ENCODE measurements at regions not wholly inside any gene's neighbourhood (a gene's known extent, or its start where the extent isn't known, plus 50 kb on each side); places are given as distances from the start of the nearest gene placed in this dataset.

DNA sequence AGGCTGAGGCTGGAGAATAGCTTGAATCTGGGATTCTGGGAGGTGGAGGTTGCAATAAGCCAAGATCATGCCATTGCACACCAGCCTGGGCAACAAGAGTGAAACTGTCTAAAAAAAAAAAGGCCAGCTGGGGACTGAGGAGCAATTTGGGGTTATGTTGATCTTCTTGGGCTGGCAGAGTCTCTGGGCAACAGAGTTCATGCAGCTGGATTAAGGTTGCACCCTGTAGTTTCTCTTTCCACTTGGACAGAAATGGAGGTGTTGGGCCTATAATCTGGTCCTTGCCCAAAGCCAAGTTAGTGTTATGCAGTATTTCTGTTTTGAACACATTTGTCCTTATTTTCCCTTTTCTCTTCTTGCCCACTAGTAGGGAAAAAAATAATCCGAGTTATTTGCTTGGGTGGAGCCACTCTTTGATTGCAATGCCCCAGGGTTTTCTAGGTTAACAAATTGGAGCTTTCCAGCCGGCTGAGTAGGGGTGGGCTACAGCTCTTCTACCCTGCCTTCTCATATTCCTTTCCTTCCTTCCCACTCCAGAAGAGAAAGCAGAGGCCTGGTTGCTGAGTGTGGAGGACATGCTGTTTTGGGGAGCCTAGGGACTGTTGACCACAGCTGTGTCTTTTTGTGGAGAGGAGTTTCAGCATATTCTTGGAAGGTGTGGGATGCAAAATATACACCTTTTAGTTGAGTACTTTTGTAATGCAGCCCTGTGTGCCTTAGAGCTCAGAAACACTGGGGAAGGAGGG is 213.9 kb downstream of the SOX4 start:
- no peak for DNase-seq (ENCODE audit: low spot score)

DNA sequence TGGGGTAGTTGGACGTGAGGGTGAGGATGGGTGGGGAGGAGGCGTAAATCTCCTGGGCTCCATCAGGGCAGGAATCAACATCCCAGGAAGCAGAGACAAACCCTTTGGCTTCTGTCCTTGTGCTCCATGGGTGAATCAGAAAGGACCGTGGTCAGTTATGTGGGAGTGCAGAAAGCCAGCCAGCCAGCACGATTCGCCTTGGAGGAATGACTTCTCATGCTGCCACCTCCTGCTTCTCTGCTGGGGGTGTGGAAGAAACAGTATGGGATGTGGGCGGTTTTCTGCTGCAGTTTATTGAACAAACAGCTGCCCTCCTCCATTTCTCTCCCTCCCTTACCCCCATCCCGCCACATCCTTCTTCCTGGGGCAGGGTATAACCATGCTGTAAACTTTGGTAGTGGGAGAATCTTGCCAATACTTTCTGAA is 214.5 kb downstream of the SOX4 start:
- no peak for DNase-seq (ENCODE audit: low spot score)

DNA sequence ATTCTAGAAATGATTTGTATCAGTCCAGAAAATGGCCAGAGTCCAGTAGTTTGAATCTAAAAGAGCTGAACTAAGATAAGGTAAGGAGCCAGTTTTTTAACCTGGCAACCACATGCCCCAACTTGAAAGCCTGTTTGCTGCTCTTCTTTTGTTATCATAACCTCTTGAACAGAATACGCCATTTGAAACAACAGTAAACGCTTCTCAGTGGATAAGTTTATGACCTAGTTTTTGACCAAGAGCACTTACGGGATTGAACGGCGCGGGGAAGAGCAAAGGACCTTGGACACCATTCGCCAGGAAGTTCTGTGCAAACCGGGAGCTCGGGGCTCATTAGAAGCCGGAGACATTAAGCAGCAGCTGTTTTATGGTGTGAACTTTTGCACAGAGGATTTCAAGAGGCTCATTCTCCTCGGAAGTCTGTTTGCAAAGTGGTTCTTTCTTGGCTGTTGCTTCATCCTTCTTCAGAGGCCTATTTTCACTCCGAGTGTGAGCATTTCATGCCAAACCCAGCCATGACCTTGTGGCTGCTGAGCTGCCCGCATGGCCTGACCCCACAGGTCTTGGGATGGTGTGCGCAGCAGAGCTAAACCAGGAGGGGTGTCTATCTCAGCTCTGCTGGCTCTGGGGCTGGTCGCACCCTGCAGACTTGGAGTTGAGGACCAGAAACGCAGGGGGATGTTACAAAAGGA is 215.1 kb downstream of the SOX4 start:
- no peak for DNase-seq (ENCODE audit: low spot score)

DNA sequence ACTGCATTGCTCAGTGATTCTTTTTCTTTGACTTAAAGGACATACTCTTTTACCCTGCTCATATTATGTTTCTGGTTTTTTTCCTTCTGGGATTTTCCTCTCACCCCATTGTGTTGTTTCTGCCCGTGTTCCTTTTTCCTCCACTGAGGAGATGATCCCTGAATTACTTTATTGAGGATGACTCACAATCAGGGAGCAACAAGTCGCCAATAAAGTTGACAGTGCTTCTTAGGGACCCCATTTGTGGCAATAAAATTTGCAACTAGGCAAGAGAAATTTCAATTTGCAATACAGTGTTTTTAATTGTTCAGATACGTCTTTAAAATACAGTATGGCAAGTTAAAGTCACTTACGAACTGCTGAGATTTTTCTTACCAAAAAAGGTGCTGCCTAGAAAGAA is 217.9 kb downstream of the SOX4 start:
- DNase-seq (ENCODE audit: low spot score): no peak

DNA sequence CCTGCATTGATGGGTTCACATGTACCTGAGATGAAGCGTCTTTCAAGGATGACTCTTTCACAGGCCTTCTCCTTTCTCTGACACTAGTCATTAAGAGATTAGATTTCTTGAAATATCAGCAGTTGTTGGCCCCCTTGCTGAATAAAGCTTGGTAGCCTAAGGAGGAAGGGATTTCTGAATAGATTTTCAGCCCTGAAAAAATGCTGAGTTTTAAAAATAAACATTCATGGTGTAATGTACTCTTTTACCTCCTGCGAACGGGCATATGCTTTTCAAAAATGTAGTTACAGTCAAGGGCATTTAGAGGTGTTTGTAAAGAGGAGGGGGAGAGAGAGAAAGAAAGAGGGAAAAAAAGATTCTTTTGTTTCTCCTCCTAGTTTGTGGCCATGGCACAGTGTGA is 222.7 kb downstream of the SOX4 start:
- DNase-seq (ENCODE audit: low spot score): no peak

DNA sequence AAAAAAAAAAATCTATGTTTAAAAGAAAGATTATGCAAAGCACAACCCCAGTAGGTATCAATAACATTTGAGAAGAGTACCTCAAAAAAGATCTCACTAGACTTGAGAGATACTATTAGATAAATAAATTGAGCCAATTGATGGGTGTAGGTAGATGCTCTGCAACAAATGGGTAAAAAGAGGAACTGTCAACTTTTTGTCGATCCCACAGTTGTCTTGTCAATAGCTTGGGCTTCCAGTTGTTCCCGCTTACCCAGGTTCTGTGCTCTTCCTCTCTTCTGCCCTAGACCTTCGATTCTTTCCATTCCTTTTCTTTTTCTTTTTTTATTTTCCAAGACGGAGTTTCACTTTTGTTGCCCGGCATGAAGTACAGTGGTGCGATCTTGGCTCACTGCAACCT is 226.9 kb downstream of the SOX4 start:
- DNase-seq (ENCODE audit: low spot score): no peak

DNA sequence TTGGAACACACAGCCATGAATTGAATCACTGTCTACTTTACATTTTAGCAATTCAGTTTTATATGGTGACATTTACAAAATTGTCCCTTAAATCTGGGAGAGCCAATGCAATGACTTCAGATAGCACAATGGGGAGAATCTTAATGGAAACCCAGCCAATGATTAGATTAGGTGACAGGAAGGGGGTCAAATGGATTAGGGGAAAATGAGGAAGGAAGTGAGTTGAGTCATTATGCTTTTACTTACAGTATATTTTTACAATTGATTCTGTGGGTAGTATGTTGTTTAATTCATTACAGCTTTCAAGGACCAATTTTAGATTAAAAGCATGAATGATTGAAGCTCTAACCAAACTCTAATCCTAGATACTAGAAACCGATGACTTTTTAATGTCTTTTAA is 229.8 kb downstream of the SOX4 start:
- DNase-seq (ENCODE audit: low spot score): no peak

DNA sequence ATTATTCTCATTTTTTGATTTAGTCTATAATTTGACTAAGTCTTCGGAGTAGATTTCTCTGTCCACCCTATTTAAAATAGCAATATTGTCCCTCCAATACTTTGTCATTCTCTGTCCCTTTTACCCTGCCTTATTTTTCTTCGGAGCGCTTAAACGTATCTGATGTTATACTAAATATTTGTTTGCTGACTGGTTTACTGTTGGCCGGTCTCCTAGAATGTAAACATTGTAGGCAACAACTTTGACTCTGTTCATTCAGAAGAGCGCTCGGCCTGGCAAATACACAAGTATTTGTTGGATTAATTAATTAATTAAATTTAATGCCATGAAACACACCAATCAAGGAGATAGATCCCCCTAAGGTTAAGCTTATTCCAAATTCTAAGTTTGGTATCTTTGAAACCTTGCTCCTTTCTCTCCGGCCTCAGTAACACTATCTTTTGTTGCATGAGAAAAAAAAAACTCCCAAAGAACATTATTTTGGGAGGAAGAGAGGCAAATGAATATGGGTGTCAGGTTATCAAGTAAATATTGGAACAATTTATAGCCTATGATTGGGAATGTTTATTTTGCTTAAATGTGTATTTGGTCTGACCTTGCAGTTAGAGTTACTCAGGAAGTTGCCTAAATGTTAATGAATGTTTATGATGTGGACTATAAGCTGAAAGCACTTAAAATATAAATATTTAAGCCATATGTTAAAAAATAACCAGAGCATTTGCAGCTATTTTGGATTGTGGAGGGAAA is 231.1 kb downstream of the SOX4 start:
- no peak for DNase-seq (ENCODE audit: low spot score)

DNA sequence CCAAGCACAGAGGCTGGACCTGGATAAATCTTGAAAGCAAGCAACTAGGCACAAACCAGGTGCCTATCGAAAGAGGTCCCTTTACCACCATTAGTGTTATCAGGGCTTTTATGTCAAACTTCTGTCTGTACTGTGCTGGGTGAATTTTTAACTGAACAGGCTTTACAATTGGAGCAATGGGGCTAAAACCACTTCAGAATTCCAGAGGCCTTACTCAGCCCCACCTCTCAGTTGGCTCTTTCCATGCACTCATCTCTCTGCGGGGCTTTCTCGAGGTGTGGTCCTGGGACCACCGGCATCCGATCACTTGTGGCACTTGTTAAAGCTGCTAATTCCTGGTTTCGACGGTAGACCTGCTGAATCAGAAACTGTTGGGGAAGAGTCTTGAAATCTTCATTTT is 232.5 kb downstream of the SOX4 start:
- DNase-seq (ENCODE audit: low spot score): no peak

DNA sequence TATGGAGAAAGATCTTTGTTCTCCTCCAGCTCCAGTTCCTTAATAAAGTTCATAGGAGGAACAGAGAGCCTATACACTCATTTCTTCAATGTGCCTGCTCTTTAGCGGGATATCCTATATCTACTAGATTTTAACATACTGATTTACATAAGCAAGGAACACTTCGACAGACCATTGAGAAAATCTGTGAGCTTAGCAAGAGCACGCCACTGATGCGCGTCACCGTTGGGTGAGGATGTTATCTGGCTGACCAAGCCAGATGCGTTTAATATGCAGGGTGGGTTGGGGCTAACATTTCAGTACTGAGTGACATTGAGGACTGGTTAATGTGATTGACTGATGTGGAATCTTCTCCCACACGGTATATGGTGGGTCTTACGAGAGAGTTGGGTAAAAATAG is 233.4 kb downstream of the SOX4 start:
- no peak for DNase-seq (ENCODE audit: low spot score)

DNA sequence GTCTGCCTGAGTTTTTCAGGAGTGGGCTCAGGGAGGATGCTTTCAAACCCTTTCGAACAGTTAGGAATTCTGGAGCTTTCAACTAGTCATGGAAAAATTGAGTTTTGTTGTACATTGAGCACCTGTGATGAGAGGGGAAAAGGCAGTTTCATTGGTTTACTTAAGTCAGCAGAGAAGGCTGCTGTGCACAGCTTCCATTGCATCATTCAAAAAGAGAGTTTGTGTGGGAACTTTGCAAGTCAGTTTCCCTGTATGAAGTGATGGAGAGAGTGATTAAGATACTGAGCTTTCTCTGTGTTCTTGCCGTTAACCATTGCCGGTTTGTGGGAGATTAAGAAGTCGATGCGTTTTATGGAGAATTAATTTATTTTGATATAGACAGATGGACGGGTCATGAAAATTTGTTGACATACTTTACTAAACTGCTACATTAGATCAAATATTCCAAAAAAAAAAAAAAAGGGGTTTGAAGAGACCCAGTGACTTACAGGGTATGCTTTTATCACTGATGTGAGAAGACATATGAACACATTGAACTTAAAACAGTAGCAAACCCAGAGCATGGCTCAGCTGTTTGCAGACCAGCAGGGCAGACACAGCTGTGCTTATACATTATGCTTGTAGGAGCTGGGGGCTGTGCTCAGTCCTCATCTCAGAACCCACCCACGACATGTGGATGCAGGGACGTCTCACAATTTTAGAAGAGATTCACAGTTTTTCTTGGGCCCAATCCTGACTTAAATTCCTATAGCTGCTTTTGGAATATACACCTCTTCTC is 234.1 kb downstream of the SOX4 start:
- DNase-seq (ENCODE audit: low spot score): no peak

DNA sequence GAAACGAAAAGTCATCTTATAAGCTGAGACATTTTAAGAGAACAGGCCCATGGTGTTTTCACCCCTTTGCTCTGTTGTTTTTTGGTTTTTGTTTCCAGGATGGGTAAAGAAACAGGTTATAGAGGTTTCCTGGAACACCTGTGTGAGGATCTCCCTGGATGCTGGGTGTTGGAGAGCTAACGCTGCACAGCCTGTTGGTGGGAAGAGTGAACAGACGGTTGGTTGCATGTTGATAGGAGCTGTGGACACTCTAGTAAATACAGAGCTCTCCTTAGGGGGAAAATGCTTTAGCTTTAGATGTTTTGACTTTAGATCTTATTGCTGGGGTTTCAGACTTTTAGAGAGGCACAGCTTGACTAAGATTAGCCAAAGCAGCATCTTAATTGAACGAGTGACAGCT is 235.2 kb downstream of the SOX4 start:
- DNase-seq (ENCODE audit: low spot score): no peak

DNA sequence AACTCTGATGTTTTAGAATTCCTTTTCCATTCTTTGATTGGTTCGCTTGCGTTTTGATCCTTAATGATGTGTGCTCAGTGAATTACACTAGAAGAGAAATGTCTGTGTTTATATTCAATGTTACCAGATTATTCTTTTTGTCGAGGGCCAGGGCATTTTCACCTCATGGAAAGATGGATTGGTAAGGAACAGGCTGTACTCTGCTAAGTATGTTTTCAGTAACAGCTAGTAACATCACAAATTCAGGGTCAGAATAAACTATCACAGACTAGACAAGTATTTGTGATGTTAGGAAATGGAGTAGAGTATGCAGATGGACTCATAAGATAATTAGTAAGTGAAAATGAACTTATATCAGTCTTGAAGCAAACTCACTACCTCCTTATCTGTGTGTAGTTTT is 235.6 kb downstream of the SOX4 start:
- no peak for DNase-seq (ENCODE audit: low spot score)

DNA sequence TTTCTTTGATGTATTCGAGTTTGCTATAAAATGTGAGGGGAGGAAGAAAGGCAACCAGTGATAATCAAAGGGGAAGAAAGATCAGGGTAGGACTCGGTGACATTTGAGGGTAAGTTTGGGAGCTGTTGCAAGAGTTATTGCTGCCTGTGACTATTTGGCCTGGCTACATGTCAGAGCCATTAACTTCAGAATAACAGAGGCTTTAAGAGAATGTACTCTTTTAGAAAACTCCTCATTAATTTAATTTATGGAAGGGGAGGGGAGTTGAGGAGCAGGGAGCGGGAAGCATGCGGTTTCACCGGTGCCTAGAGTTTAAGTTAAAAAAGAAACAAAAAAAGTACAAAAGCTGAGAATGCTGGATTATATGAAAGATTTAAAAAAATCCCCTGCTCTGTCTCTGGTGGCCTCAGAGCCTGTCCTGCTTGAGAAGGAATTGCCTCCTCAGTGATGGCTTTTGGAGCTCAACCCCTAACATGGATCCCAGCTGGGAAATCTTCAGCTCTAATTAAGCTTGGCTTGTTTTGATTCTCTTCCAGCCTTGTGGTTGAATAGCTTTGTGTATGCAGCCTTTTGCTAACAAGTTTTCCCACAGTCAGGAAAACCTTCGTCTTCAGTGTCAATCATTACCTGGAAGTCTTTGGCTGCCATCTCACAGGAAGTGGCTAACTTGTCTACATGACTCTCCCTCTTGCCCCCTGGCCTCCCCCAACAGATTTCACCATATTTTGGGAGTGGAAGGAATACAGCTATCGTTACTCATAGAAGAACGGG is 238.2 kb downstream of the SOX4 start:
- DNase-seq (ENCODE audit: low spot score): no peak

DNA sequence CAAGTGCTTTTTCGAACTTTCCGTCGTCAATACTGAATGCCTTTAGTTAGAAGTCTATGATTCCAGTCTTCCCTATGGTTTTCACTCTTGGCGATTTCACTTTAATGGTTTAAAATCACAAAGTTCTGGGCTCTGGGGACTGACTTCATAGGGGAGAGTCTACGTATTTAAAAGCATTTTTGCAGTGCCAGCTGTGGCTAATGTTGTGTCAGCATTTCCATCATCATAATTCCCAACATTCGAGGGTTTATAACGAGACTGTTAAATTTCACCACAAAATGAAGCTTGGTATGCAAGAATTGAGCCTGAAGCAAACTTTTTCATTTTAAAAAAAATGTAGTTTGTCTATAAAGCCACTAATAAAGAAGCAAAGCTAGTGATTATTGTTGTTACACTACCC is 242.7 kb downstream of the SOX4 start:
- DNase-seq (ENCODE audit: low spot score): no peak

DNA sequence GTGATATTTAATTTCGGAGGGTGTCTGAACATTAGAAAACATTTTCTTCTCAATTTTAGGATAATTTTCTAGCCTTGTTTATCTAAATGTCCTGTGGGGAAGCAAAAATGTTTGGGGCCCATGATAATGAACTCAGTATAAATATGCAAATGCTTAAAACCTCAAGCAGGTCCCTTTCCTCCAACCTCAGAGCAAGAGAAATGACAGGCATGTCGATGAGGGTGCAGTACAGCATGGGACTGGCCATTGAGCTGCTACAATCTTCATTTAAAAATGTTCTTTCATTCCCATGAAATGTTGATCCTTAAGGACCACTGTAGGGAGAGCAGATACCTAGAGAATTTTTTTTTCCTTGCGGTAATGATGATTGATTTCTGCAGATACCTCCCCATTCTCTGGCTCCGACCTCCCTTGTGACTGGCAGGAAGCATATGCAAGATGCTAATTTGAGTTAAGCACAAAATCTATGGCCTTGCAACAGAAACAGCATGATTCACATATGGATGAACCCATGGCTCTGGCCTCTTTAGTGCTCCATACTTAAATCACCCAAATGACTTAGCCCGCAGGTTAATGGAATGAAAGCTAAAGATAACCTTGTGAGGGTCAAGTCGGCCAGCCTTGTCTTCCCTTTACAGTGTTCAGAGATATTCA is 243.3 kb downstream of the SOX4 start:
- DNase-seq (ENCODE audit: low spot score): no peak

DNA sequence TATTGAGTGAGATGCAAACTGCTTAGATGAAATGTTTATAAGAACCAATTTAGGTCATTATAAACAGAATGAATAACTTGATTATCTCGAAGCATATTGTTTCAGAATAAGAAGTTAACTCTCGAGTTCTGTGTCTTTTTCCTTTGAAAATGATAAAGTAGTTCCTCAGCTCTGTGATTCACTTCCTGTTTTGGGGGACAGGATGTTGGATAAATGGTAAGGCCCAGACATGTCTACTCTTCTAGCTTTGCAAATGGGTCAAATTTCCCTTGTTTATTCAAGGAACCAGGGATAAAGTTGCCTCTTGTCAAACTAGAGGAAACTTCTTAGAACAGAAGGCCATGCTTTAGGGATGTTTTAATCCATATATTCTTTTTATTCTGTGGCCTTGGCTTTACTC is 246.9 kb downstream of the SOX4 start:
- DNase-seq (ENCODE audit: low spot score): no peak

DNA sequence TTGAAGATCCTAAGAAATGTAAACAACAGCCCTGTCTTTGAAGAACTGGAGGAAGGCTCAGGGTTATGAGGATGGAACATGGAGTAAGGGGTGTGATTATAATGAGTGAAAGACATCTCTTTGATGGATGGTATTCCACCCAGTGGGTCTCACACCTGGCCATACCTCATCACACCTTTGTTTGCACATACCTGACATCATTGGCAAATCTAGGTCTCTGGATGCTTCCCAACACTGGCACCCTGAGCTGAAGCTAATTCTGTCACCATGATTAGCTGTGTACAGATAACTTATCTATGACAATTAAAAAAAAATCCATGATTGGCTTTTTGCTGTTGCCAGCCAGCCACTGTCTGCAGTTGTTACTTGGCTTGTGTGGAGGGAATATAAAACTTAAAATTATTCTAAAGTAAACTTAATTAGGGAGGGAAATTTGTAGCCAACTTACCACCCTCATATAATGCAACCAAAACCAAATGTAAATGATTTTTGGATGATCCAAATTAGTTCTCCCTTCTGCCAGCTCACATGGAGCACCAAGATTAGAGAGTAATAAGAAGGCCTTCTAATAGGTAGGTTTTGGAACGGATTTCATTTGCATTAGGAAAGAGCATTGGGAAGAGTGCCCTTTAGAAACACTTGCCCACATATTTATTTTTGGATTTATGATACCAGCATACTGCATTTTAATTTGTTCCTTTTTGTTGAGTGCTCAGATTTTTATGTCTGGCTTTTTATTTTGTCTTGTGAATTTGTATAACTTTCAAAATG is 249.5 kb downstream of the SOX4 start:
- no peak for DNase-seq (ENCODE audit: low spot score)

DNA sequence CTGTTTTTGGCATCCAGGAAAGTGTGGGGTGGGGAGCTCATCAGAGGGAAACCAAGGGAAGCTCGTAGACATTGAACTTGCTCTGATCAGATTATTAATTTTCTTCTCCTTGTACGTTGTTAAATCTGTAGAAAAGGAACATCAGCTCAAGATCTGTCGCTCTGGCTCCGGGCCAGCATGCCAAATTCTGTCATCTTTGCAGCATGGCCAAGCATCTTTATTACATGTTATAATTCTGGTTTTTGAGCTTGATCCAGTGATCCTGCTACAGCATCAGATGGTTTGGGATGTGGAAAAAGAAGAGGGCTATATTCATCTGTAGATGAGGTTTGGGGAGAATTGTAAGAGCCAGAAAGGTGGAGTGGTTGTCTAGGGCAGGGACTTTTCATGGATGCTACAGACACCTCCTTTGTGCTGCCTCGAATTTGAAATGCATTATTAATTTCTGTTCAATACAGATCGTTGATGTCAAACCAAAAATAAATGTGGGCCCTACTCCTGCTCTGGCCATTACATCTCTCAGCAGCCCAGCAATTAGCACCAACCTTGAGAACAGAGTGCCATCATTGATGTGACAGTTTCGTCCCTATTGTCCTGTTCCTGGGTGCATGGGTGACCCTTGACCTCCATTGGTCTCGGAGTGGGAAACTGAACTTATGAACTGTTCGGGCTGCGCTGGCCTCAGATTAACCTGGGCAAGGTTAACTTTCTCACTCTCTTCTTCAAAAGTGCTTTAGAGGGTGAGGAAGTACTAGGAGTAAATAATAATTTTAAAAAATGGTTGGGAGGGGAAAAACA is 250.8 kb downstream of the SOX4 start:
- DNase-seq (ENCODE audit: low spot score): no peak
